AG10803 (cell line): ENCODE measurements at regions not wholly inside any gene's neighbourhood (a gene's known extent, or its start where the extent isn't known, plus 50 kb on each side); places are given as distances from the start of the nearest gene placed in this dataset.

Experiments
- DNase-seq: peaks from one replicate; pipeline ENCODE4 v3.0.0; 2010; ENCODE audit warnings: low read depth
- H3K4me3 ChIP-seq: 2 replicates; pipeline ENCODE4 v1.5.1; 2011; ENCODE audit warnings: mild to moderate bottlenecking, low read length, control low read depth
- CTCF ChIP-seq: conservative IDR thresholded peaks from 2 replicates; pipeline ENCODE4 v1.5.1; 2011; ENCODE audit warnings: mild to moderate bottlenecking, low read length, control low read depth, inconsistent platforms

DNA sequence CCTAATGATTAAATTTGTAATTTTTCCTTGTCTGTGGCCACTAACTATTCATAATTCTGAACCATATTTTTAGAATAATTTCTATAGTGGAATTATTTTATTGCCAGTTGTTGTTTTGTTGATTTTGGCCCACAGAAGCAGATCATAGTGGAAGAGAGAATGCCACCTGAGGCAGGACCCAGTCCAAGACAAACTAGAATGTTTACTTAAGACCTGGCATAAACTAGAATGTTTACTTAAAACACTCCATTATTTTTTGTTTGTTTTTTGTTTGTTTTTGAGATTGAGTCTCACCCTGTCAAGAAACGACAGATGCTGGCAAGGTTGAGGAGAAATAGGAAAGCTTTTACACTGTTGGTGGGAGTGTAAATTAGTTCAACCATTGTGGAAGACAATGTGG is 310.2 kb downstream of the MRPL39 start:
- TF ChIP-seq CTCF: no peak
- no peak for DNase-seq
- no peak overlapping the region for H3K4me3 ChIP-seq

GRCh38 chr21:25296252-25296651 is 311.0 kb downstream of the MRPL39 start:
- H3K4me3 ChIP-seq: no peak overlapping the region
- DNase-seq: peak; percentile 4
- TF ChIP-seq CTCF: no peak

GRCh38 chr21:25292396-25292795 is 314.9 kb downstream of the MRPL39 start:
- no peak for DNase-seq
- H3K4me3 ChIP-seq: no peak overlapping the region
- no peak for TF ChIP-seq CTCF

DNA sequence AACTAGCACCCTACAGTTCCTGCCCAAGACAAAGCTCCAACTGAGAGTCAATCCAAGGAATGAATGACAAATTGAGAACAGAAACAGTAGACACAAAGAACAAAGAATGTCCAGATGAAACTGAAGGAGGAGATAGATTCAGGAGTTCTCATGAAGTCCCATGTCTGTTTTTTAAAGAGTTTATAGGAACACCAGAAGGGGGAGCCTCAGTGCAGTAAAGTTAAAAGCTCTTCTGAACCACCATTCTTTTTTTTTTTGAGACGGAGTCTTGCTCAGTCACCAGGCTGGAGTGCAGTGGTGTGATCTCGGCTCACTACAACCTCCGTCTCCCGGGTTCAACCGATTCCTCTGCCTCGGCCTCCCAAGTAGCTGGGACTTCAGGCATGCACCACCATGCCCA is 323.6 kb downstream of the MRPL39 start:
- peak; percentile 48 for DNase-seq
- peak; percentile 59 for TF ChIP-seq CTCF

DNA sequence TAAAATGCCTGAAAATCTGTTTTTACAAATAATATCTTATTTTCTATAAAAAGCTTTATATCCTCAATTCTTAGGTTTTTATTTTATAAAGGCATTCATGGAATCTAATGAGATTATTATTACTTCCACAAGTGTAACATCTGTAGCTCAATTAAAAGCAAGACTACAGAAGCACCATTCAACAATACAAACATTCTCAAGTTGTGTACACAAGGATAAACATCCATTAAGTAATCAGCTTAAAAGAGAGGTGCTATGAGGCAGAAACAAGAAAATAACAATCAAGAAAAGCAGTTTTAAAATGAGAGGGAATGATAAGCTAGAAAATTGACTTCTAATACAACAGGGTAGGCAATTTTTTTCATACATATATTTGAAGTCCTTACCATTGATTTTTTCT is 326.1 kb downstream of the MRPL39 start:
- no peak for TF ChIP-seq CTCF
- no peak for DNase-seq
- no peak overlapping the region for H3K4me3 ChIP-seq

More for the DNA sequence above, 323.6 kb downstream of the MRPL39 start:
- H3K4me3 ChIP-seq: no peak overlapping the region

DNA sequence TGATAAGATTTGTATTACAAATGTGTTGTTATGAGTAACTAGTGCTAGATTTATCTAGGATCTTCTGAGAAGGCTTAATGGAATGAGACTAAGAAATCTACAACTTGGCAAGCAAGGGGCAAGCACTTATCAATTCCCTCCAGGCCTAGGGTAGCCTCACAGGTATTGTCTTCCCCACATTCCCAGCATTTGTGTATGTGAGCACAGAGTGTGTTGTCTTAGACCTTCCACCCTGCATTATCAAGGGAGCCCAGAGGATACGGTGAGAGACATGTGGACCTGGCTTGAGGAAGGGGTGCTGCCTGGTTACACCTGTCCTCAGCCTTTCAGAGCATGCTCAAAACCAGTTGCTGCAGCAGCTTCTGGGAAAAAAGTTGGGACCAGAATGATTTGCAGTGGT is 327.2 kb downstream of the MRPL39 start:
- no peak for TF ChIP-seq CTCF
- no peak for DNase-seq
- no peak overlapping the region for H3K4me3 ChIP-seq

GRCh38 chr21:25273959-25274358 is 333.3 kb downstream of the MRPL39 start:
- TF ChIP-seq CTCF: no peak
- no peak for DNase-seq

More at GRCh38 chr21:25273959-25274358, 333.3 kb downstream of the MRPL39 start:
- no peak overlapping the region for H3K4me3 ChIP-seq
